ENCODE measurements at regions not wholly inside any gene's neighbourhood (a gene's known extent, or its start where the extent isn't known, plus 50 kb on each side); places are given as distances from the start of the nearest gene placed in this dataset.
"Not testable (repeated sequence)": the region's sequence is repeated elsewhere in the genome, so short reads cannot be mapped to it uniquely, and the experiment has no call there.

DNA sequence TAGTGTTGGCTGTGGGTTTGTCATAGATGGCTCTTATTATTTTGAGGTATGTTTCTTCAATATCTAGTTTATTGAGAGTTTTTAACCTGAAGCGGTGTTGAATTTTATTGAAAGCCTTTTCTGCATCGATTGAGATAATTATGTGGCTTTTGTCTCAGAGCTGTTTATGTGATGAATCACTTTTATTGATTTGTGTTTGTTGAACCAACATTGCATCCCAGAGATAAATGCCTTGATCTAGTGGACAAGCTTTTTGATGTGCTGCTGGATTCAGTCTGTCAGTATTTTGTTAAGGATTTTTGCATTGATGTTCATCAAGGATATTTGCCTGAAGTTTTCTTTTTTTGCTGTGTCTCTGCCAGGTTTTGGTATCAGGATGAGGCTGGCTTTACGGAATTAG, 487.8 kb upstream of the TNP1 start:
- DNase-seq, result not testable (repeated sequence)

DNA sequence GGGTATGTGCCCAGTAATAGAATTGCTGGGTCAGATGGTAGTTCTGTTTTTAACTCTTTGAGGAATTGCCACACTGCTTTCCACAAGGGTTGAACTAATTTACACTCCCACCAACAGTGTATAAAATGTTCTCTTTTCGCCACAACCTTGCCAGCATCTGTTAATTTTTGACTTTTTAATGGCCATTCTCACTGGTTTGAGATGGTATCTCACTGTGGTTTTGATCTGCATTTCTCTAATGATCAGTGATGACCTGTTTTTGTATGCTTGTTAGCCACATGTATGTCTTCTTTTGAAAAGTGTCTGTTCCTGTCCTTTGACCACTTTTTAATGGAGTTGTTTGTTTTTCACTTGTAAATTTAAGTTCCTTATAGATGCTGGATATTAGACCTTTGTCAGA, 486.2 kb upstream of the TNP1 start:
- DNase-seq, result not testable (repeated sequence)

DNA sequence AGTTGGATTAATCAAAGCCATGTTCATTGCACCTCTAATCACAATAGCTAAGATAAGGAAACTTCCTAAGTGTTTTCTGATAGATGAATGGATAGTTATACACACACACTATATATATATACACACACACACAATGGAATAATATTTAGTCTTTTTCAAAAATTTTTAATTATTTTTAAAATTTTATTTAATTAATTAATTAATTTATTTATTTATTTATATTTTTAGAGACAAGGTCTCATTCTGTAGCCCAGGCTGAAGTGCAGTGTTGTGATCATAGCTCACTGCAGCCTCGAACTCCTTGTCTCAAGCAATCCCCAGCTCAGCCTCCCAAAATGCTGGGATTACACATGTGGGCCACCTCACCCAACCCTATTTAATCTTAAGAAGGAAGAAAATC, 481.0 kb upstream of the TNP1 start:
- DNase-seq, result no peak

DNA sequence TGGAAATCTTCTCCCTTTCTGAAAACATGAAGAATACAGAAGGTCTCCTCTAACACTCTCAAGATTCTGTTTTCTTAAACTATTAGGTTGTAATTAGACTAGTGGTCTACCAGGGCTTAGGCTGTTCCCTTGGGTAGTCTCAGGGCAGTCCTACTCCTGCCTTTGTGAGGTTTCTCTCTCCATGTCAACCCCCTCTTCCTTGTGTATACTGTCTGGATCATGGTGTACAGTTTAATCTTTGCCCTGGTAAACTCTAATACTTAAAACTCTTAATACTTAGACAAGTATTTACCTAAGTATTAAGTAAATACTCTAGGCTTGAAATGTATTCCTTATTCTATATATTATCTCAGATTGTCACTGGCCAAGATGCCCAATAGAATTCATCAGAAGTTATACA, 480.3 kb upstream of the TNP1 start:
- DNase-seq, result no peak

DNA sequence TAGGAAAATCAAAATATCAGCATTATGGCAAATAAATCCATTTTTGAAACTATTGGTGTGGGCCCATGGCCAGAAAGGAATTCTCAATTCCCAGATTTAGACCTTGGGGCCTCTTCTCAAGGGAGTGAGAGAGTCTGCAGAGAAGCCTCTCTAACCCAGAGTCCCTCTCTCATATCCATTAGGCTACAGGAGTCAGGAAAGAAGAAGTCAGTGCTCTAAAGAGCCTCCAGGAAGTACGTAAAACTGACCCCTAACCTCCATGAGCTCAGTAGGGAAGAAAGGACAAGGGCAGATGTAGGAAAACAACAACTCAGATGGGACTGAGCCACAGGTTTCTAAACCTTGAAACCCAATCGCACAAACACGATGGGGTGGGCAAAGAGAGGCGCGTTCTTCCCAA, 479.9 kb upstream of the TNP1 start:
- no peak for DNase-seq

DNA sequence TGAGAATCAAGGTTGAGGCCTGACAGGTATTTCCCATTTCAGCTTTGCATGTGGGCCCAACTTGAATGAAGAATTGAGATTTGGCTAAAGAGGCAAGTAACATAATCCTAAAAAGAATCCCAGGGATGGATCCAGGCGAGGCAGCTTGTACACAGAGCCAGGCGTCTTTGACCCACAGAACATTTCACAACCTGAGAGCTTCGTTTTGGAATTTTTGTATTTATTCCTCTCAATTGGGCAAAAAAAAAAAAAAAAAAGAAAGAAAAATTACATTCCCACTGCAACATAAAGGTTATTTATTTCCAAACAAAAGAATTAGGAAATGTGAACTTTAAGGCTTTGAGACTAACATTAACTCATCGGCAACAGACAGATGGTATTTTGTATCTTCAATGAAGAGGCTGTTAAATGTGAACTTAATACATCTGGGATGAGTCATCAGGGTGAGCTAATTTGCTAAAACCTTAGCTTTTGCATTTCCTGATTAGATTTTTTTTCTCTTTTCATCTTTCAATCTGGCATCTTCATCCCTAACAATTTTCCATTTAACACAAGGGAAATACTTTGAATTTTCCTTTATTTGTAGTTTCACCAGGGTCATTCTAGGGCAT, 478.5 kb upstream of the TNP1 start:
- DNase-seq, result no peak

DNA sequence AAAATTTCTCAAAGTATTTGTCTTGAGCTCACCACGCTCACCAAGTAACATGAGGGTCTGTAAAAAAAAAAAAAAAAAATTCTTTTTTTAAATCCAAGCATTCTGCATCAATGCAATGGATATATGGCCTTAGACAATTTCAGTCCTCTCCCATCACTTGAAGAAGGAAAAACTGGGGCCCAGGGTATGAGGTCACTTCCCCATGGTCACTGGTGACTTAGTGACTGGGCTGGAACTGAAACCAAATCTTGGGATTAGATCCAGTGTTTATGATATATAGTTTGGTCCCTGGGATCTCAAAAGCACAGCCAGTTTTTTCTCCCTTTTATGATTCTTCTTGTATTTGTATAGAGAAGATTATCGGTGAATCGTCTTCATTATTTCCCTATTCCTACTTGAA, 477.9 kb upstream of the TNP1 start:
- no peak for DNase-seq

DNA sequence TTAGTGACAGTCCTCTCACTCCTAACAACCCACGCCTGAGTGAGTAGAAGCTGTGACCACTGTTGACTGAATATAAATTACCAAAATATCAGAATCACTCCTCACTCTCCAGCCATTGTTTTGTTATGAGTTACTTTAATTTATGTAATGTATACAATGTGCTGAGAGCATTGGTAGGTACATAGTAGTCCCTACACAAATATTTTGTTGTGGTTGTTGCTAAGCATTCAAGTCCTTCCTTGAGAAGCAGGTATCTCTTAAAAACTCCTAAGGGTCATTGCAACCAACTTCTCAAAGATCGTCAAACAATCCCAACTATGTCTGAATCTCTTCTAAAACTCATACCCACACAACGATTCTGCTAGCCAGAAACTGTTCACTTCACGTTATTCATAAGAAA, 476.8 kb upstream of the TNP1 start:
- DNase-seq, result no peak

DNA sequence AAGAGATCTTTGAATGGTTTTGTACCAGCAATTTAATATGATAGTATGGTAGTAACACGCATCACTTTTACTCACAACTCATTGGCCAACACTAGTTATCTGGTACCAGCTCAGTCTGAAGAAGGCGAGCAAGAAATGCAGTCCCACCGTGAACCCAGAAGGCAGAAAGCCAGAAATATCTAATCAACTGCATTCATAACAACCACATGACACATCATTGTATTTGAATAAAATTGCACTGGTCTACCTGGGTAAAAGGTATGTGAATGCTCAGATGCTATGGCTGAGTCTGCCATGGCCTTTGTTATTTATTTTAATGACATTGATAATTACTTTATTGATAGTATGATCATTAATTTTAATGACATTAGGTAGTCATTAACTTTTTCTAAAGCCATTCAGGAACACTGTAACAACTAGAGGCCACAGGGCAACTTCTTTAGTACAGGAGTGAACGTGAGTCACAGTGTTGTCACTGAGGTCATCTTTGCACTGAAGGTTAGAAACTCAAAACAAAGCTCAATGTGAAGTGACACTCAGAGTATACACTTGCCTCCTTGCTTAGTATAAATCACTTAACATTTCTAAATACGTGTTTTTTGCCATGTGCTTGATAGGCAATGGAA, 475.6 kb upstream of the TNP1 start:
- DNase-seq, result no peak

DNA sequence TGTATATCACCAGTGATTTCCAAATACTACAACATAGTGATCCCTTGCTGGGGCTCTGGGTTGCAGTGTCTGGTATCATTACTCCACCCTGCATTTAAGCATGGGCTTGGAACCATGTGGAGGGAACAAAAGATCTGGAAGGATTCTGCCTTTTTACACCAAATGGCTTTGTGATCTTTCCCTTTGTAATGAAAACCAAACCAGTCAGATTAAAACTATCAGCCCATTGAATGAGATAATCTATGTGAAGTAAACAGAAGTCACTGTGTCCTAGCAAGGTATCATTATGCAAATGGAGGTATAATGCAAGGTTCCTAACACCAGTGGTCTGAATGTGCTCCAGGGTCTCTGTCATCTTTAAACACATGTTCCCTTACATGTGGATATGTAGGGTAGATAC, 474.7 kb upstream of the TNP1 start:
- DNase-seq, result no peak

DNA sequence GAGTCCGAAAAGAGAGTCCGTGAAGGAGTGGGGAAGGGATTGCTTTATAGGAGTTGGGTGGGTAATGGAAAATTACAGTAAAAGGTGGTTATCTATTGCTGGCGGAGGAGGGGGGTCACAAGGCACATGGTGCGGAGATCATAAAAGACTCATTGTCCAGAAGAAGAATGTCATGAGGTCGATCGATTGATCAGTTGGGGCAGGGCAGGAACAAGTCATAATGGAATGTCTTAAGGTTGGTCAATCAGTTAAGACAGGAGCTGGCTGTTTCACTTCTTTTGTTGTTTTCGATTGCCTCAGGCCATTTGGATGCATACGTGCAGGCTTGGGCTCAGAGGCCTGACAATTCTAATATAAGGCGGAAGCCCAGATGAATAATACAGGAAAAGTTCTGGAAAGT, 473.0 kb upstream of the TNP1 start:
- no peak for DNase-seq

DNA sequence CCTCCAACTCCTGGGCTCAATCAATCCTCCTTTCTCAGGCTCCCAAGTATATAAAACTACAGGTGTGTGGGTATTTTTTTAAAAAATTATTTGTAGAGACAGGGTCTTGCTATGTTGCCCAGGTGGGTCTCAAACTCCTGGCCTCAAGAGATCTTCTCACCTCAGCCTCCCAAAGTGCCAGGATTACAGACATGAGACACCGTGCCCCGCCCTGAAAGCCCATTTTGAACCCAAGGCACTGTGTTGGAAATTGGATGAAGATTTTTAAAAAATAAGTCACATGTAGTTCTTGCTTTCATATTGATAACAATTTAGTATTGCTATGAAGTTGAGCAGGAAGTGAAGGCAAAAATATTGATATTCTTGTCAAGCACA, 472.5 kb upstream of the TNP1 start:
- no peak for DNase-seq

DNA sequence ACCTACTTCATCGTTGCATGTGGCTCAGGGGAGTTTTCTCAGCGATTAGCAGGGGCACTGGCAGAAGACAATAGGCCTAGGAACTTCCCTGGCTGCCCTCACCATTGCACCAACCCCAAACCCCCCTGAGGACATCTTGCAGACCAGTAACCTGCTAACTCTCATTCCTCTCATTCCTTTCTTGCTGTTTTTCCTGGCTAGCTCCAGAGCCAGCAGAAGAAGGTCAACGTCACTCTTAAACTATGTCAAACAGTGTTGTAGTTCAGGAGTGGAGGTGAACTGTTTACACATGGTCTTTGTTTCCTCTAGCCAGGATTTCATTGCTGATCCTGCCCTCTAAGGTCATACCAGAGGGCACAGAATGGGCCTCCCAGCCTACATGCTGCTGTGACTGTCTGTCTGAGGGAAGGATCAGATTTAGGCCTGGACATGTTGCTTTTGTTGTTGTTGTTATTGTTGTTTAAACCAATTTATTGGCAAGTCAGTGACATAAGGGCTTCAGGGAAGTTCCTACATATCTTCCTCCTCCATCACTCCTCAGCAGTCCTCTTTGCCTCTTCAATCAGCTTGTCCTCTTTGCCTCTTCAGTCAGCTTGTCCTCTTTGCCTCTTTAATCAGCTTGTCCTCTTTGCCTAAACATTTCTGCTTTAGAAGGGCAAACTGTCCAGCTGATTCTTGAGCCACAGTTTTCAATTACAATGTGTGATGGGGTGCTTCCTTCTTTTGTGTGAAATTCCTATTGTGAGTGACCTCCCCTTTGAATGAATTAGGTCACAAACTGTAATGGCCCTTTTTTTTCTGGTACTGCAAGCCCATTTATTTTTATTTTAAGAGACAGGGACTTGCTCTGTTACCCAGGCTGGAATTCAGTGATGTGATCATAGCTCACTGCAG, 471.9 kb upstream of the TNP1 start:
- DNase-seq, result no peak

DNA sequence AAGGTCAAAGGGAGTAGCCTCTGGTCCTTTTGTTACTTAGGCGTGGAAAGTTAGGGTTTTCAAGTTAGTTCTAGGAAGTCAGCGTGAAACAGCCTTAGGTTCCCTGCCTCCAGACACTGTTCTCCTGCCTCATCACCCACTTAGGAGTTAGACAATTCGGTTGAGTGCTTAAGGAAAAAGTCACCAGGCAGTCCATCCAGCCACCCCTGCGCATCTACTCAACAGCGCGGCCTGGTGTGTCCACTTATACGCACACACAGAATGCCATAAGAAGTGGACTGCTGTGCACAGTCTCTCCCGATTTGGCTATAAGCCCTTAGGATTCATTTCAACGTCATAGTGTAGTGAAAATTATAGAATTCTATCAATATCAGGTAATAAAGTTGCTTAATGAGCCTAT, 470.8 kb upstream of the TNP1 start:
- no peak for DNase-seq

DNA sequence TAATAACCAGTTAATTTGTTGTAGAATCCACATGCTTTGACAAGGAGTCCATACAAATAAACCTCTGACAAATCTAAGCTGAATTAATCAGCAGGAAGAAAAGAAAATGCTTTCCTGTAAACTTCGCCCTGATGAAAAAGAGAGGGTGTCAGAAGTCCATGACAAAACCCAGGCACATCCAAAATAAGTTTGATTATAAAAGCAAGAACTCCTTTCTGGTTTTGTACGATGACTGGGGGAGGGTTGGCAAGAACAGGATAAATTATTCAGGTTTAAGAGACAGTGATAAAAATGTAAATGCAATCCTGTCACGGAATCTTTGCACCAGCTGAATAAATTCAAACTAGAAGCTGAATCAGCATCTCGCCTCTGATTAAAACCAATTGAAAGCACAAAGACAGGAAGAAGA, 469.2 kb upstream of the TNP1 start:
- DNase-seq, result no peak

DNA sequence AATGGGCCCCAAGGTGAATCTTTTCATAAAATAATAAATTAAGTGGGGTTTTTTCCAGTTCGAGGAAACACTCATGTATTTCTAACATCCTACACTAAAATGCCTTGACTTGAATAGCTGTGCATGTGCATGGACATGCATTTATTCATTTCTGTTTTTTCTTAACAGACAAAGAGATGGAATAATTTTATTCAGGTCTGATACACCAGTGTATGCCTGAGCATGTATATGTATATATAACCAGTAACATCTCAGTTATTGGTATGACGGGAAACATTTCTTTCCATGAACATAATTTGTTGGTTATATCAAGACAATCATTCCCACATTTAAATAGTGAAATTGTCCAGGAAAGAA, 468.7 kb upstream of the TNP1 start:
- no peak for DNase-seq

DNA sequence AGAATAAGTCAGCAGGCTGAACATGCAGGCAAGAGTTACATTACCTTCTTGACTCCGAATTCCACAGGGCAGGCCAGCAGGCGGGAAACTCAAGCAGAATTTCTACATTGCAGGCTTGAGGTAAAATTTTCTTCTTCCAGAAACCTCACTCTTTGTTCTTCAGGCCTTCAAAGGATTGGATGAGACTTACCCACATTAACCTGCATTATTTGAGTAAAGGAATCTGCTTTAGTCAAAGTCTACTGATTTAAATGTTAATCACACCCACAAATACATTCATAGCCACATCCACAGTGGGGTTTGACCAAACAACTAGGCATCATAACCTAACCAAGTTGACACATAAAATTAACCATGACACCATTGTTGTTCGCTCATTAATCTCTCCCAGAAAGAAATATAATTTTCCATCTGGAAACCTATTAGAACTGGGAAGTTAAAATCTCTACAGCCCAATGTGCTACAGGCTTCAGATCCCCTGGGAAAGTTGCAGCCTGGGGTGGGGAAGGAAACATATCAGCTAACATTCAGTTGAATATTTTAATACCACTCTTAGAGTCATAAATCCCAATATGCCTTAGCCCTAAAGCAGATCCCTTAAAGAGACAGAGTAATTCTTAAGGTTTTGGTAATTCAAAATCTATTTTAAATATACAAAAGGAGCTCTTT, 468.2 kb upstream of the TNP1 start:
- DNase-seq, result no peak

DNA sequence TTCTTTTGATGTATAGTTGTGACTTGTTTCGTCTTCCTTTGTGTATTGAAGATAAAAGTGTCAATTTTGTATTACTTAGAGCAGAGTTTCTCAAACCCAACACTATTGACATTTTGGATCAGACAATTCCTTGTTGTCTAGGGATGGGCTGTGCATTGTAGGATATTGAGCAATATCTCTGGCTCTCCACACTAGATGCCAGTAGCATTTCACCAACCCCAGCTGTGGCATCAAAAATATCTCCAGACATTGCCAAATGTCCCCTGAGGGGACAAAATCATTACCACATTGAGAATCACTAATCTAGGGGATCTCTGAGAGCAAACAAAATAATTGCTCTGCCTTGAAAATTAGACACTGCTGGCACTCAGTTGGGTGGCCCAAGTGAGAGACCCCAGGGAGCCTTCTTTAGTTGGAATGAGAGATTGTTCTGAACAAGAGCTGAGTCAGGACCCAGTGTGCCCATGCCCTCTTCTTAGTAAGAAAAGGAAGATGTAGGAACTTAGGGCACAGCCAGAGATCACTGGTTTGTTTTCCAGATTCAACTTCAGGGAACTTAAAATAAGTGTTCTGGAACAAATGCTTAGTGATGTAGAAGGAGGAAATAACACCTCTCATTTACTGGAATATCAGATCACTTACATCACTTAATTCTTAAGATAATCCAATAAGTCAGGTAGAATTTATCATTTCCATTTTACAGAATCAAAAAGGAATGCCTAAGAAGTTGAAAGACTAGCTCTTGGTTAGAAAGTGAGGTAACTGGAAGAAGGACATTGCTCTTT, 466.6 kb upstream of the TNP1 start:
- no peak for DNase-seq

DNA sequence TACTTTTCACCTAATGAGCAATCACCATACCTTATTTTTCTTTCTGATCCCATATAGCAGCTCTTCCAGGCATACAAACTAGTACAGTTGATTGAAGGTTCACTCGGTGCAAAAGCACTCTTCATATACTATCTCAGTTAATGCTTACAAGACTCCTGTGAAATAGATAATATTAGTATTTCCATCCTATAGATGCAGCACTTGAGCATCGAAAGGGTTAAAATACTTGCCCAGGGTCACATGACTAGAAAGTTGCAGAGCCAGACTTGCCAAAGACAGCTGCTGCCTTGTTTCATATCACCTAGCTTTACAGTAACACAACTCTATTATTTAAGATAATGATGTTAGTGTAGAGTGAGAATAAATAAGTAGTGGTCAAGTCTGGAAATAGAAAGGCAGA, 466.0 kb upstream of the TNP1 start:
- DNase-seq, result no peak

DNA sequence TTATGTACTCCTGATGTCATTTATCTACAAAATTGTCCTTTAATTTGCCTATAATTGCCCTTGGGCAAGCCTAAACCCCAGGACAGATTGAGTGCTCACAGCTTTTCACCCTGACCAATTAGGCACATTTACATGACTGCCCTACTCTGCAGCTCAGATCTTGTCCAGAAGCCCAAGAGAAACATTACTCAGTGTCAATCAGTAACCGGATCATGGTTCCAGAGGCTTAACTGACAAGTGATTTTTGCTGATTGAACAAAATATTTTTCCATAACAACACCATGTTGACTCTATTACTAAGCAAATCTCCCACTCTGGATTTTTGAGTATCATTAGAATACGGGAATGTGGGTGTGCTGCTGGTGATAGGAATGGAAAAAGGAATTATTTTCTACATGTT, 465.4 kb upstream of the TNP1 start:
- no peak for DNase-seq

DNA sequence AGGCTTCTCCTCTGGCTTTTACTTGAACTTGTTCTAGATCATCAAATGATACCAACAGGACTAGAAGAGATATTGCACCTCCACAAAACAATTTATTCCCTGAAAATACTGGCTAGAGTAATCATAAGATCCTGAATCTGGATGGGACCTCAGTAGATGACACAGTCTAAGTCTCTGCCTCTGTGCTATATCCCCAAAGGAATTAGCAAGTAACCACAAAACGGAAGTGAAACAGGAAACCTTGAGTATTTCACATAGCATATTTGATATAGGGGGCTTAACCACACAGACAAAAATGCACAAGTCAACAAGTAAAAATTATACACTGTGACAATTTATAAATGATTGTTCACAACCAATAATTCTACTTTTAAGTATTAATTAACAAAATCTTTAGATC, 456.9 kb upstream of the TNP1 start:
- DNase-seq, result no peak
